ENCODE measurements at regions not wholly inside any gene's neighbourhood (a gene's known extent, or its start where the extent isn't known, plus 50 kb on each side); places are given as distances from the start of the nearest gene placed in this dataset.

GRCh38 chr10:130358981-130359650, 222.9 kb downstream of the GLRX3 start:
- H3K4me1 ChIP-seq (ENCODE audit: insufficient read depth), result no peaks in the 10 kb centered on the region
- TF ChIP-seq CTCF (IDR thresholded peaks at IDR 0.05) (no peak), EP300 (IDR thresholded peaks at IDR 0.05) (no peak), POLR2A (IDR thresholded peaks at IDR 0.05) (no peak)
- no peak for DNase-seq
- no peak overlapping the region for H3K4me3 ChIP-seq
- H3K27ac ChIP-seq, result no peak overlapping the region
- WGBS, 3 donors, result 69 to 75% (median 71%) methylated on average over 22 to 23 of the region's 23 CpGs
- intact Hi-C loops (cut with DNase I), result no loop called here
- no peaks in the 10 kb centered on the region for H3K27me3 ChIP-seq
- H3K9me3 ChIP-seq, result no peaks in the 10 kb centered on the region
- H3K36me3 ChIP-seq, result no peaks in the 10 kb centered on the region

- no peaks in the 10 kb centered on the region for H3K36me3 ChIP-seq
- no peaks in the 10 kb centered on the region for H3K9me3 ChIP-seq
- no peak overlapping the region for H3K4me3 ChIP-seq
- intact Hi-C loops (cut with DNase I), result no loop called here
- TF ChIP-seq POLR2A (IDR thresholded peaks at IDR 0.05) (no peak), EP300 (IDR thresholded peaks at IDR 0.05) (no peak), CTCF (IDR thresholded peaks at IDR 0.05) (no peak)
- no peak for DNase-seq
- H3K4me1 ChIP-seq (ENCODE audit: insufficient read depth), result no peaks in the 10 kb centered on the region
- WGBS, 3 donors, result 89 to 93% (median 91%) methylated on average over 12 of the region's 12 CpGs
- H3K27me3 ChIP-seq, result no peaks in the 10 kb centered on the region
- no peak overlapping the region for H3K27ac ChIP-seq
Observed at GRCh38 chr10:130359711-130360110, 223.5 kb downstream of the GLRX3 start.

- no peak for DNase-seq
Observed at GRCh38 chr10:130360826-130361311, 224.7 kb downstream of the GLRX3 start.

GRCh38 chr10:130361351-130362105, 225.3 kb downstream of the GLRX3 start:
- intact Hi-C loops (cut with DNase I), result no loop called here
- Histone ChIP-seq H3K36me3 (no peaks in the 10 kb centered on the region), H3K4me3 (no peak overlapping the region), H3K27ac (no peak overlapping the region), H3K27me3 (no peaks in the 10 kb centered on the region), H3K9me3 (no peaks in the 10 kb centered on the region), H3K4me1 (ENCODE audit: insufficient read depth) (no peaks in the 10 kb centered on the region)
- 76 to 79% (median 78%) methylated on average over 10 of the region's 10 CpGs for WGBS, 3 donors
- TF ChIP-seq POLR2A (IDR thresholded peaks at IDR 0.05), result no peak
- TF ChIP-seq EP300 (IDR thresholded peaks at IDR 0.05), result no peak
- no peak for TF ChIP-seq CTCF (IDR thresholded peaks at IDR 0.05)
- DNase-seq, result no peak

More at GRCh38 chr10:130360826-130361311, 224.7 kb downstream of the GLRX3 start:
- Histone ChIP-seq H3K27ac (no peak overlapping the region), H3K4me3 (no peak overlapping the region), H3K36me3 (no peaks in the 10 kb centered on the region), H3K27me3 (no peaks in the 10 kb centered on the region), H3K4me1 (ENCODE audit: insufficient read depth) (no peaks in the 10 kb centered on the region), H3K9me3 (no peaks in the 10 kb centered on the region)
- intact Hi-C loops (cut with DNase I), result no loop called here
- TF ChIP-seq POLR2A (IDR thresholded peaks at IDR 0.05), result no peak
- no peak for TF ChIP-seq EP300 (IDR thresholded peaks at IDR 0.05)
- no peak for TF ChIP-seq CTCF (IDR thresholded peaks at IDR 0.05)
- 60 to 78% (median 61%) methylated on average over 11 of the region's 11 CpGs for whole genome bisulfite sequencing, 3 donors

Data from ovary (tissue), 7 donors.